Sigmoid colon (tissue), 4 donors: ENCODE measurements at regions not wholly inside any gene's neighbourhood (a gene's known extent, or its start where the extent isn't known, plus 50 kb on each side); places are given as distances from the start of the nearest gene placed in this dataset.

ENCODE experiments used
- EP300 ChIP-seq, 4 donors: sonication (generic); formaldehyde crosslinking; IDR thresholded peaks; one replicate each; pipeline ENCODE4 v1.6.1; 2017; ENCODE audit warnings: antibody characterized with exemption in 4 of 4
- POLR2A ChIP-seq, 2 donors: fragments of 450-650 bp; IDR thresholded peaks; one replicate each; pipeline ENCODE4 v1.6.1; 2016; ENCODE audit warnings: antibody characterized with exemption in 2 of 2, mild to moderate bottlenecking in 2 of 2, moderate library complexity in 2 of 2
- POLR2AphosphoS5 ChIP-seq, 4 donors: sonication (generic); formaldehyde crosslinking; IDR thresholded peaks; one replicate each; pipeline ENCODE4 v1.6.1; 2017; ENCODE audit warnings: antibody characterized with exemption in 4 of 4
- TF ChIP-seq, protein P1 (sequence below), 4 experiments: fragments of 450-650 bp in 3 of 4; fragments of 200-600 bp in 1 of 4; IDR thresholded peaks; one replicate each; pipeline ENCODE4 v1.5.1; 2016 to 2019; ENCODE audit warnings: antibody characterized with exemption in 4 of 4, mild to moderate bottlenecking in 3 of 4, moderate library complexity in 2 of 4

GRCh38 chr4:33226133-33226532, 2506.0 kb downstream of the PCDH7 start:
- TF ChIP-seq POLR2A (IDR thresholded peaks at IDR 0.05) (no peak), EP300 (IDR thresholded peaks at IDR 0.05) (no peak), POLR2AphosphoS5 (IDR thresholded peaks at IDR 0.05) (no peak)
- TF ChIP-seq, protein P1, sequence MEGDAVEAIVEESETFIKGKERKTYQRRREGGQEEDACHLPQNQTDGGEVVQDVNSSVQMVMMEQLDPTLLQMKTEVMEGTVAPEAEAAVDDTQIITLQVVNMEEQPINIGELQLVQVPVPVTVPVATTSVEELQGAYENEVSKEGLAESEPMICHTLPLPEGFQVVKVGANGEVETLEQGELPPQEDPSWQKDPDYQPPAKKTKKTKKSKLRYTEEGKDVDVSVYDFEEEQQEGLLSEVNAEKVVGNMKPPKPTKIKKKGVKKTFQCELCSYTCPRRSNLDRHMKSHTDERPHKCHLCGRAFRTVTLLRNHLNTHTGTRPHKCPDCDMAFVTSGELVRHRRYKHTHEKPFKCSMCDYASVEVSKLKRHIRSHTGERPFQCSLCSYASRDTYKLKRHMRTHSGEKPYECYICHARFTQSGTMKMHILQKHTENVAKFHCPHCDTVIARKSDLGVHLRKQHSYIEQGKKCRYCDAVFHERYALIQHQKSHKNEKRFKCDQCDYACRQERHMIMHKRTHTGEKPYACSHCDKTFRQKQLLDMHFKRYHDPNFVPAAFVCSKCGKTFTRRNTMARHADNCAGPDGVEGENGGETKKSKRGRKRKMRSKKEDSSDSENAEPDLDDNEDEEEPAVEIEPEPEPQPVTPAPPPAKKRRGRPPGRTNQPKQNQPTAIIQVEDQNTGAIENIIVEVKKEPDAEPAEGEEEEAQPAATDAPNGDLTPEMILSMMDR (IDR thresholded peaks at IDR 0.05) = no peak
